Caco-2 (cell line): ENCODE measurements at regions not wholly inside any gene's neighbourhood (a gene's known extent, or its start where the extent isn't known, plus 50 kb on each side); places are given as distances from the start of the nearest gene placed in this dataset.
"Not testable (repeated sequence)": the region's sequence is repeated elsewhere in the genome, so short reads cannot be mapped to it uniquely, and the experiment has no call there.

Experiments used
- BruUV-seq: library from RNA; stranded (reverse); fragments of 400-500 nt; replicated peaks from 2 replicates; lab custom pipeline; 2021; lab: Mats Ljungman, UMichigan
- CTCF ChIA-PET: fragments of 300-600 bp; sonication (Branson Sonifier 250); formaldehyde crosslinking; loops from one replicate; lab custom pipeline; 2022; ENCODE audit warnings: antibody characterized with exemption; lab: Charles Lee
- POLR2A ChIA-PET: fragments of 300-600 bp; sonication (Branson Sonifier 250); formaldehyde crosslinking; loops from one replicate; lab custom pipeline; 2022; ENCODE audit warnings: antibody characterized with exemption; lab: Charles Lee
- DNase-seq, 2 experiments: peaks; one replicate each; pipeline versions ENCODE4 v3.0.0 to v3.0.0-alpha.2; 2020 to 2022
- H3K27me3 ChIP-seq: replicated peaks from 2 replicates; pipeline ENCODE4 v1.6.0; 2011; ENCODE audit warnings: low read length; ENCODE audit not compliant: control insufficient read depth, insufficient read depth
- H3K36me3 ChIP-seq: 2 replicates; pipeline ENCODE4 v1.5.1; 2011; ENCODE audit warnings: low read length; ENCODE audit not compliant: control insufficient read depth, insufficient read depth
- H3K4me1 ChIP-seq: fragments of 250-450 bp; sonication (Bioruptor Pico); 2 replicates; pipeline ENCODE4 v1.5.1; 2020; ENCODE audit warnings: mild to moderate bottlenecking
- H3K4me3 ChIP-seq: 2 replicates; pipeline ENCODE4 v1.5.1; 2011; ENCODE audit warnings: low read depth, mild to moderate bottlenecking, control low read depth, low read length
- H3K9me3 ChIP-seq: fragments of 250-450 bp; sonication (Bioruptor Pico); 2 replicates; pipeline ENCODE4 v1.5.1; 2020; ENCODE audit warnings: mild to moderate bottlenecking, moderate library complexity
- H3K27ac Mint-ChIP-seq: one replicate; pipeline ENCODE4 v1.8.0; 2022; ENCODE audit warnings: mixed read lengths; ENCODE audit not compliant: unreplicated experiment
- H3K27me3 Mint-ChIP-seq: one replicate; pipeline ENCODE4 v1.8.0; 2022; ENCODE audit warnings: mixed read lengths; ENCODE audit not compliant: insufficient read depth, unreplicated experiment
- H3K36me3 Mint-ChIP-seq: one replicate; pipeline ENCODE4 v1.8.0; 2022; ENCODE audit warnings: mild to moderate bottlenecking, mixed read lengths; ENCODE audit not compliant: insufficient read depth, unreplicated experiment
- H3K4me1 Mint-ChIP-seq: one replicate; pipeline ENCODE4 v1.8.0; 2022; ENCODE audit warnings: low read depth, mixed read lengths; ENCODE audit not compliant: unreplicated experiment
- H3K4me3 Mint-ChIP-seq: one replicate; pipeline ENCODE4 v1.8.0; 2022; ENCODE audit warnings: mild to moderate bottlenecking, moderate library complexity, mixed read lengths; ENCODE audit not compliant: unreplicated experiment
- H3K9me3 Mint-ChIP-seq: one replicate; pipeline ENCODE4 v1.8.0; 2022; ENCODE audit warnings: mixed read lengths; ENCODE audit not compliant: unreplicated experiment
- intact Hi-C: fragments of 100-400 bp; cut with micrococcal nuclease; formaldehyde crosslinking; loops from one replicate; pipeline ENCODE4 v1.10.0; 2022; ENCODE audit not compliant: unreplicated experiment
- TF ChIP-seq, protein P1 (sequence below), 2 experiments: fragments of 200-600 bp in 1 of 2; IDR thresholded peaks; 1 replicate in 1 of 2; 2 replicates in 1 of 2; pipeline versions ENCODE4 v1.5.1 to v1.8.0; 2011 to 2022; ENCODE audit warnings: antibody characterized with exemption in 1 of 2, control low read depth in 1 of 2, inconsistent platforms in 1 of 2, low read depth in 1 of 2, low read length in 1 of 2, mild to moderate bottlenecking in 1 of 2, moderate library complexity in 1 of 2; ENCODE audit not compliant: insufficient read depth in 1 of 2, severe bottlenecking in 1 of 2, unreplicated experiment in 1 of 2

DNA sequence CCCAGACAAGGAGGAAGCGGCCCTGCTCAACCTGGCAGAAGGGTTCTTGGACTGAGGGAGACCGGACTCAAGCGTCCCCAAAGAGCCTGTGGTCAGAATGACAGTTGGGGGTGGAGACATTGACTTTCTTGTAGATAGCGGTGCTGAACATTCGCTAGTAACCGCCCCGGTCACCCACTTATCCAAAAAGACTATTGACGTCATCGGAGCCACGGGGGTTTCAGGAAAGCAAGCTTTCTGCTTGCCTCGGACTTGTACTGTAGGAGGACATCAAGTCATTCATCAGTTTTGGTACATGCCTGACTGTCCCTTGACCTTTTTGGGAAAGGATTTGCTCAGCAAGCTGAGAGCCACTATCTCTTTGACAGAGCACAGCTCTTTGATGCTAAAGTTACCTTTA is 71.7 kb upstream of the HMX1 start:
- H3K27ac Mint-ChIP-seq, H3K36me3 Mint-ChIP-seq, H3K4me3 ChIP-seq, H3K9me3 ChIP-seq, H3K27me3 ChIP-seq, H3K27me3 Mint-ChIP-seq, H3K4me1 ChIP-seq, CTCF ChIA-PET, H3K4me3 Mint-ChIP-seq, H3K4me1 Mint-ChIP-seq, POLR2A ChIA-PET, H3K9me3 Mint-ChIP-seq, intact Hi-C loops, DNase-seq, BruUV-seq, H3K36me3 ChIP-seq: not testable (repeated sequence)

DNA sequence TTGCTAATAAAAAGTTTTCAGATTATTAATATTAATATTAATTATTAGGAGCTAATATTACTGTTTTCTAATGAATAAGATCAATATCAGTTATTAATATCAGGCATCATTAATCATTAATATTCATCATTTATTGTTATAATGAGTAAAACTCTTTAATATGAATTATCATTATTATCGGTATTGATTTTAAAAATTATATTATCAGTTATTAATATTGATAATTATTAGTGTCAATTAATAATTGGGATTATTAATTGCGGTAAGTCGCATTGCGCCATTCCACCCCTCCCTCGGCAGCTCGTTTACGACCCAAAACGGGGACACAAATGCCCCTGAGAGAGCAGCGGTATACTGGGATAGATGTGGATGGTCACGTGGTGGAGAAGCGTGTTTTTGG is 70.4 kb upstream of the HMX1 start:
- H3K36me3 ChIP-seq, DNase-seq, H3K9me3 Mint-ChIP-seq, BruUV-seq, H3K36me3 Mint-ChIP-seq, POLR2A ChIA-PET, H3K4me1 ChIP-seq, H3K27me3 ChIP-seq, H3K4me1 Mint-ChIP-seq, H3K9me3 ChIP-seq, H3K27me3 Mint-ChIP-seq, intact Hi-C loops, H3K4me3 ChIP-seq, CTCF ChIA-PET, H3K27ac Mint-ChIP-seq, H3K4me3 Mint-ChIP-seq: not testable (repeated sequence)

GRCh38 chr4:8941492-8941805 is 69.8 kb upstream of the HMX1 start:
- H3K4me1 Mint-ChIP-seq, intact Hi-C loops, H3K36me3 ChIP-seq, H3K36me3 Mint-ChIP-seq, BruUV-seq, H3K27me3 Mint-ChIP-seq, H3K4me3 Mint-ChIP-seq, H3K27ac Mint-ChIP-seq, H3K4me3 ChIP-seq, H3K27me3 ChIP-seq, POLR2A ChIA-PET, DNase-seq, H3K9me3 ChIP-seq, H3K4me1 ChIP-seq, H3K9me3 Mint-ChIP-seq: not testable (repeated sequence)
- CTCF ChIA-PET = interaction anchor here (0.6 to 0.7 kb wide), 3 partner anchors 34 to 116 kb away, joined by 4 to 9 read pairs (median 5); no protein-coding TSS in a partner anchor

- Mint-ChIP-seq H3K27ac (no peak overlapping the region), H3K36me3 (no peaks in the 10 kb centered on the region), H3K9me3 (no peaks in the 10 kb centered on the region), H3K27me3 (peaks cover 3% of the 10 kb centered on the region), H3K4me3 (no peak overlapping the region), H3K4me1 (no peaks in the 10 kb centered on the region)
- intact Hi-C loops = no loop called here
- POLR2A ChIA-PET = no interaction called here
- no peaks in the 10 kb centered on the region for H3K4me1 ChIP-seq
- peaks cover 3% of the 10 kb centered on the region; the same call in 1 of the 2 replicates for H3K9me3 ChIP-seq
- DNase-seq = peak in 1 of 2 experiments; percentile 59
- CTCF ChIA-PET = interaction anchor here (0.6 to 0.7 kb wide), 4 partner anchors 34 to 116 kb away, joined by 3 to 9 read pairs (median 4); no protein-coding TSS in a partner anchor
- no peaks in the 10 kb centered on the region for H3K27me3 ChIP-seq
- no TSS peak for BruUV-seq
- H3K36me3 ChIP-seq = no peaks in the 10 kb centered on the region
- TF ChIP-seq, protein P1, sequence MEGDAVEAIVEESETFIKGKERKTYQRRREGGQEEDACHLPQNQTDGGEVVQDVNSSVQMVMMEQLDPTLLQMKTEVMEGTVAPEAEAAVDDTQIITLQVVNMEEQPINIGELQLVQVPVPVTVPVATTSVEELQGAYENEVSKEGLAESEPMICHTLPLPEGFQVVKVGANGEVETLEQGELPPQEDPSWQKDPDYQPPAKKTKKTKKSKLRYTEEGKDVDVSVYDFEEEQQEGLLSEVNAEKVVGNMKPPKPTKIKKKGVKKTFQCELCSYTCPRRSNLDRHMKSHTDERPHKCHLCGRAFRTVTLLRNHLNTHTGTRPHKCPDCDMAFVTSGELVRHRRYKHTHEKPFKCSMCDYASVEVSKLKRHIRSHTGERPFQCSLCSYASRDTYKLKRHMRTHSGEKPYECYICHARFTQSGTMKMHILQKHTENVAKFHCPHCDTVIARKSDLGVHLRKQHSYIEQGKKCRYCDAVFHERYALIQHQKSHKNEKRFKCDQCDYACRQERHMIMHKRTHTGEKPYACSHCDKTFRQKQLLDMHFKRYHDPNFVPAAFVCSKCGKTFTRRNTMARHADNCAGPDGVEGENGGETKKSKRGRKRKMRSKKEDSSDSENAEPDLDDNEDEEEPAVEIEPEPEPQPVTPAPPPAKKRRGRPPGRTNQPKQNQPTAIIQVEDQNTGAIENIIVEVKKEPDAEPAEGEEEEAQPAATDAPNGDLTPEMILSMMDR (IDR thresholded peaks at IDR 0.05; ENCODE audit: insufficient read depth in 1 of 2, low read depth in 1 of 2, low read length in 1 of 2, severe bottlenecking in 1 of 2, unreplicated experiment in 1 of 2) = peak; percentile 42 to 50
- no peak overlapping the region for H3K4me3 ChIP-seq
Measured at GRCh38 chr4:8940792-8941491, 69.3 kb upstream of the HMX1 start.
